ENCODE measurements at regions not wholly inside any gene's neighbourhood (a gene's known extent, or its start where the extent isn't known, plus 50 kb on each side); places are given as distances from the start of the nearest gene placed in this dataset.

DNA sequence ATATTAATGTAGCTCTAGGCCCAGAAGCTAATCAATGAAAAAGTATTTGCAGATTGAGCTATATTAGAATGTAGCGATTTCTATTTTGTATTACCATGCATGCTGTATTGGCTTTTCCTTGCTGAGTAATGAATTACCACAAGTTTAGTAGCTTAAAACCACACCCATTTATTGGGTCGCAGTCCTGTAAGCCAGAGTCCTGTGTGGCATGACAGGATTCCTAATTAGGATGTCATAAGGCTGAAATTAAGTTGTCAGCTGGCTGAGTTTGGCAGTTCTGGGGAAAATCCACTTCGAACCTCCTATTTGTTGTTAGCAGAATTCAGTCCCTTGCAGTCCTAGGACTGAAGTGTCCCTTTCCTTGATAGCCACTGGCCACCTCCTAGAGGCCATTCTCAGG, 50.3 kb upstream of the HHIP start:
- no peak for FAIRE-seq
- no peak for DNase-seq (ENCODE audit: low spot score in 2 of 2)
